IMR-90 (cell line): ENCODE measurements at regions not wholly inside any gene's neighbourhood (a gene's known extent, or its start where the extent isn't known, plus 50 kb on each side); places are given as distances from the start of the nearest gene placed in this dataset.

ENCODE experiments used
- ATAC-seq: fragments of 200-7000 bp; cut with Tn5 transposase; 2 replicates; pipeline ENCODE4 v1.9.1; 2020; ENCODE audit warnings: low read depth, mild to moderate bottlenecking, moderate library complexity
- BruUV-seq: library from RNA; stranded (reverse); fragments of 400-500 nt; replicated peaks from 2 replicates; lab custom pipeline; 2021; lab: Mats Ljungman, UMichigan
- CTCF ChIA-PET: fragments of 300-600 bp; formaldehyde crosslinking; extraction: SDS; loops from one replicate; lab custom pipeline; 2021; ENCODE audit warnings: antibody characterized with exemption; lab: Yijun Ruan, JAX
- POLR2A ChIA-PET: fragments of 300-600 bp; sonication (Branson Sonifier 250); formaldehyde crosslinking; loops from one replicate; lab custom pipeline; 2022; ENCODE audit warnings: antibody characterized with exemption; ENCODE audit not compliant: unreplicated experiment; lab: Charles Lee
- DNase-seq: peaks from one replicate; pipeline ENCODE4 v3.0.0; 2013
- H2AFZ ChIP-seq: replicated peaks from 2 replicates; pipeline ENCODE3; 2013; ENCODE audit warnings: low read length, mild to moderate bottlenecking; ENCODE audit not compliant: poor library complexity
- H2AK5ac ChIP-seq: 2 replicates; pipeline ENCODE4 v1.6.1; 2013; ENCODE audit warnings: low read depth, low read length, inconsistent platforms
- H2AK9ac ChIP-seq: replicated peaks from 2 replicates; pipeline ENCODE3; 2013; ENCODE audit warnings: mild to moderate bottlenecking, low read depth, low read length, moderate library complexity; ENCODE audit not compliant: poor library complexity
- H2BK120ac ChIP-seq: 2 replicates; pipeline ENCODE4 v1.6.1; 2013; ENCODE audit warnings: low read depth, low read length, inconsistent platforms
- H2BK15ac ChIP-seq: 3 replicates; pipeline ENCODE4 v1.6.1; 2013; ENCODE audit warnings: low read depth, low read length, inconsistent platforms
- H2BK20ac ChIP-seq: 2 replicates; pipeline ENCODE4 v1.6.1; 2013; ENCODE audit warnings: low read depth, mild to moderate bottlenecking, inconsistent platforms, low read length, moderate library complexity
- H2BK5ac ChIP-seq: 2 replicates; pipeline ENCODE4 v1.6.1; 2013; ENCODE audit warnings: mild to moderate bottlenecking, low read depth, low read length, inconsistent platforms; ENCODE audit not compliant: poor library complexity, severe bottlenecking
- H3K14ac ChIP-seq: replicated peaks from 2 replicates; pipeline ENCODE4 v1.6.1; 2013; ENCODE audit warnings: low read depth, low read length, inconsistent platforms
- H3K18ac ChIP-seq: 2 replicates; pipeline ENCODE4 v1.6.1; 2013; ENCODE audit warnings: low read depth, low read length, control low read depth
- H3K23ac ChIP-seq: 2 replicates; pipeline ENCODE4 v1.6.1; 2013; ENCODE audit warnings: low read depth, low read length, inconsistent platforms
- H3K27ac ChIP-seq: 2 replicates; pipeline ENCODE4 v1.5.1; 2013; ENCODE audit warnings: mild to moderate bottlenecking, control low read depth, low read length; ENCODE audit not compliant: insufficient read depth
- H3K27me3 ChIP-seq: 2 replicates; pipeline ENCODE4 v1.6.1; 2013; ENCODE audit warnings: low read length; ENCODE audit not compliant: control insufficient read depth, insufficient read depth
- H3K36me3 ChIP-seq: 2 replicates; pipeline ENCODE4 v1.6.1; 2013; ENCODE audit warnings: low read length, mixed read lengths; ENCODE audit not compliant: control insufficient read depth, insufficient read depth
- H3K4ac ChIP-seq: 2 replicates; pipeline ENCODE4 v1.6.1; 2013; ENCODE audit warnings: low read depth, low read length, inconsistent platforms
- H3K4me1 ChIP-seq: 2 replicates; pipeline ENCODE4 v1.6.1; 2013; ENCODE audit warnings: low read length, mixed read lengths; ENCODE audit not compliant: control insufficient read depth, insufficient read depth
- H3K4me2 ChIP-seq: 2 replicates; pipeline ENCODE4 v1.6.1; 2013; ENCODE audit warnings: low read depth, mild to moderate bottlenecking, control low read depth, low read length, moderate library complexity
- H3K4me3 ChIP-seq: 2 replicates; pipeline ENCODE4 v1.5.1; 2013; ENCODE audit warnings: low read depth, mild to moderate bottlenecking, control low read depth, low read length, moderate library complexity; ENCODE audit not compliant: insufficient read depth
- H3K56ac ChIP-seq: 2 replicates; pipeline ENCODE4 v1.6.1; 2013; ENCODE audit warnings: low read length, inconsistent platforms; ENCODE audit not compliant: insufficient read depth; ENCODE audit errors: extremely low read depth
- H3K79me1 ChIP-seq, 2 experiments: 2 replicates each; pipeline ENCODE4 v1.6.1; 2013; ENCODE audit warnings: low read length in 2 of 2, inconsistent platforms in 1 of 2, low read depth in 1 of 2
- H3K9ac ChIP-seq: 2 replicates; pipeline ENCODE4 v1.6.1; 2013; ENCODE audit warnings: low read depth, low read length, control low read depth
- H3K9me1 ChIP-seq: 2 replicates; pipeline ENCODE4 v1.6.1; 2013; ENCODE audit warnings: low read length, inconsistent platforms; ENCODE audit not compliant: insufficient read depth
- H3K9me3 ChIP-seq: 2 replicates; pipeline ENCODE4 v1.6.1; 2013; ENCODE audit warnings: low read length; ENCODE audit not compliant: control insufficient read depth, insufficient read depth
- H4K20me1 ChIP-seq: 2 replicates; pipeline ENCODE4 v1.6.1; 2013; ENCODE audit warnings: low read length, inconsistent platforms; ENCODE audit not compliant: insufficient read depth
- H4K5ac ChIP-seq: 2 replicates; pipeline ENCODE4 v1.6.1; 2013; ENCODE audit warnings: mild to moderate bottlenecking, low read depth, low read length, control low read depth
- H4K8ac ChIP-seq, 2 experiments: 2 replicates each; pipeline ENCODE4 v1.6.1; 2013; ENCODE audit warnings: low read depth in 2 of 2, low read length in 2 of 2, control low read depth in 1 of 2, inconsistent platforms in 1 of 2
- H4K91ac ChIP-seq: 2 replicates; pipeline ENCODE4 v1.6.1; 2013; ENCODE audit warnings: low read depth, low read length, inconsistent platforms; ENCODE audit not compliant: insufficient read depth
- CEBPB ChIP-seq: IDR thresholded peaks from 2 replicates; pipeline ENCODE4 v1.6.1; 2012; ENCODE audit warnings: low read depth, low read length, improper control_type of control experiment
- MAFK ChIP-seq: IDR thresholded peaks from 2 replicates; pipeline ENCODE4 v1.6.1; 2012; ENCODE audit warnings: low read depth, low read length, improper control_type of control experiment
- MAZ ChIP-seq: IDR thresholded peaks from 2 replicates; pipeline ENCODE4 v1.6.1; 2012; ENCODE audit warnings: low read depth, mild to moderate bottlenecking, low read length, improper control_type of control experiment, moderate library complexity, borderline replicate concordance
- MXI1 ChIP-seq: IDR thresholded peaks from 2 replicates; pipeline ENCODE4 v1.6.1; 2012; ENCODE audit warnings: low read depth, mild to moderate bottlenecking, low read length, moderate library complexity, borderline replicate concordance
- NFE2L2 ChIP-seq: fragments of 150-350 bp; IDR thresholded peaks from 2 replicates; pipeline ENCODE4 v1.6.1; 2016; ENCODE audit warnings: low read depth, mild to moderate bottlenecking, low read length
- RAD21 ChIP-seq: IDR thresholded peaks from 2 replicates; pipeline ENCODE4 v1.6.1; 2012; ENCODE audit warnings: low read length, improper control_type of control experiment
- RFX5 ChIP-seq: IDR thresholded peaks from 2 replicates; pipeline ENCODE4 v1.8.0; 2012; ENCODE audit warnings: low read depth, mild to moderate bottlenecking, low read length, moderate library complexity
- WGBS, 2 experiments: methylation state at CpG; one replicate each; pipeline versions ENCODE4 v1.1.5 to v1.1.7; 2013; ENCODE audit warnings: missing lambda C conversion rate in 2 of 2; ENCODE audit not compliant: insufficient read length in 1 of 2; ENCODE audit errors: extremely low coverage in 2 of 2; 5-methylcytosine and 5-hydroxymethylcytosine counted together
- dilution Hi-C: fragments of 300-500 bp; cut with HindIII; formaldehyde crosslinking; loops from one replicate; pipeline ENCODE4 v1.14.3; 2018; ENCODE audit warnings: low sequenced_read_pairs; ENCODE audit not compliant: unreplicated experiment
- in situ Hi-C: fragments of 300-500 bp; cut with MboI; formaldehyde crosslinking; loops from 3 replicates; pipeline ENCODE4 v1.14.3; 2019; ENCODE audit warnings: low sequenced_read_pairs, inconsistent platforms, mixed read lengths
- intact Hi-C: fragments of 100-400 bp; cut with micrococcal nuclease; formaldehyde crosslinking; loops from 2 replicates; pipeline ENCODE4 v1.10.0; 2022
- TF ChIP-seq, protein P1 (sequence below): fragments of 150-350 bp; IDR thresholded peaks from 2 replicates; pipeline ENCODE4 v1.6.1; 2017; ENCODE audit warnings: mild to moderate bottlenecking, antibody characterized with exemption, low read length, low read depth
- TF ChIP-seq, protein P2 (sequence below): conservative IDR thresholded peaks from 2 replicates; pipeline ENCODE4 v1.5.1; 2012; ENCODE audit warnings: mild to moderate bottlenecking, low read depth, low read length, improper control_type of control experiment

DNA sequence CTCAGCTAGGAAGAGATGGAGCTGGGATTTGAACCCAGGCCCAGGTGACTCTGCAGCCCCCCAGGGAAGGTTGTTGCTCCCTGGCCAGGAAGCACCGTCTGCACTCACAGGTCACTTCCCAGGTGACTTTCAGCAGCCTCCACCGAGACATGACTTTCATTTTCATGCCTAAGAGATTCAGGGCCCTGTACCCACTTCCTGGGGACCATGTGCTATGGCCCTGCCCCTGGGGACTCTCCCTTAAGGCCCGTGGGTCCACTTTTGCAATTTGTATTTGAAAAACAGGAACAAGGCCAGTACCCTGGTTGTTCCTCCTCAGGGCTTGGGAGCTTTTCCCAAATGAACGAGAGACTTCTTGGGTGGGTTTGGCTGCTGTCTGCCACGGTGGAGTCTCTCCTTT, 191.0 kb downstream of the IRF8 start:
- CTCF ChIA-PET, result no interaction called here
- ATAC-seq, result no peak
- no peak for DNase-seq
- Histone ChIP-seq H3K4me2 (no peak overlapping the region), H2AFZ (no peak overlapping the region), H3K36me3 (no peaks in the 10 kb centered on the region), H3K23ac (no peak overlapping the region), H2BK15ac (no peak overlapping the region), H2AK9ac (no peak overlapping the region), H4K8ac (no peak overlapping the region), H3K56ac (no peak overlapping the region), H2BK5ac (no peak overlapping the region), H3K18ac (no peak overlapping the region), H3K4ac (no peak overlapping the region), H3K9me3 (no peaks in the 10 kb centered on the region), H2AK5ac (no peak overlapping the region), H2BK20ac (no peak overlapping the region), H3K14ac (no peak overlapping the region), H3K4me1 (no peaks in the 10 kb centered on the region), H3K9me1 (no peaks in the 10 kb centered on the region), H2BK120ac (no peak overlapping the region), H3K4me3 (no peak overlapping the region), H3K79me1 (no peaks in the 10 kb centered on the region), H3K27me3 (no peaks in the 10 kb centered on the region), H4K5ac (no peak overlapping the region), H4K91ac (no peak overlapping the region), H3K27ac (no peak overlapping the region), H3K9ac (no peak overlapping the region), H4K20me1 (no peaks in the 10 kb centered on the region)
- in situ Hi-C loops, result no loop called here
- intact Hi-C loops, result no loop called here
- no peak for TF ChIP-seq RFX5
- TF ChIP-seq, protein P1, sequence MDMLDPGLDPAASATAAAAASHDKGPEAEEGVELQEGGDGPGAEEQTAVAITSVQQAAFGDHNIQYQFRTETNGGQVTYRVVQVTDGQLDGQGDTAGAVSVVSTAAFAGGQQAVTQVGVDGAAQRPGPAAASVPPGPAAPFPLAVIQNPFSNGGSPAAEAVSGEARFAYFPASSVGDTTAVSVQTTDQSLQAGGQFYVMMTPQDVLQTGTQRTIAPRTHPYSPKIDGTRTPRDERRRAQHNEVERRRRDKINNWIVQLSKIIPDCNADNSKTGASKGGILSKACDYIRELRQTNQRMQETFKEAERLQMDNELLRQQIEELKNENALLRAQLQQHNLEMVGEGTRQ, result no peak
- no peak for TF ChIP-seq MAZ
- no peak for TF ChIP-seq NFE2L2
- no peak for TF ChIP-seq MXI1
- TF ChIP-seq CEBPB, result no peak
- TF ChIP-seq, protein P2, sequence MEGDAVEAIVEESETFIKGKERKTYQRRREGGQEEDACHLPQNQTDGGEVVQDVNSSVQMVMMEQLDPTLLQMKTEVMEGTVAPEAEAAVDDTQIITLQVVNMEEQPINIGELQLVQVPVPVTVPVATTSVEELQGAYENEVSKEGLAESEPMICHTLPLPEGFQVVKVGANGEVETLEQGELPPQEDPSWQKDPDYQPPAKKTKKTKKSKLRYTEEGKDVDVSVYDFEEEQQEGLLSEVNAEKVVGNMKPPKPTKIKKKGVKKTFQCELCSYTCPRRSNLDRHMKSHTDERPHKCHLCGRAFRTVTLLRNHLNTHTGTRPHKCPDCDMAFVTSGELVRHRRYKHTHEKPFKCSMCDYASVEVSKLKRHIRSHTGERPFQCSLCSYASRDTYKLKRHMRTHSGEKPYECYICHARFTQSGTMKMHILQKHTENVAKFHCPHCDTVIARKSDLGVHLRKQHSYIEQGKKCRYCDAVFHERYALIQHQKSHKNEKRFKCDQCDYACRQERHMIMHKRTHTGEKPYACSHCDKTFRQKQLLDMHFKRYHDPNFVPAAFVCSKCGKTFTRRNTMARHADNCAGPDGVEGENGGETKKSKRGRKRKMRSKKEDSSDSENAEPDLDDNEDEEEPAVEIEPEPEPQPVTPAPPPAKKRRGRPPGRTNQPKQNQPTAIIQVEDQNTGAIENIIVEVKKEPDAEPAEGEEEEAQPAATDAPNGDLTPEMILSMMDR, result no peak
- TF ChIP-seq RAD21, result no peak
- no peak for TF ChIP-seq MAFK
- POLR2A ChIA-PET, result no interaction called here
- no TSS peak for BruUV-seq
- dilution Hi-C loops, result no loop called here
- WGBS, 2 experiments, result 44% methylated on average over 2 of the region's 5 CpGs; no CpG with 5 or more reads in 1 of the 2 experiments
